Hepatocyte (in vitro differentiated cells): ENCODE measurements at regions not wholly inside any gene's neighbourhood (a gene's known extent, or its start where the extent isn't known, plus 50 kb on each side); places are given as distances from the start of the nearest gene placed in this dataset.
"Not testable (repeated sequence)": the region's sequence is repeated elsewhere in the genome, so short reads cannot be mapped to it uniquely, and the experiment has no call there.

Source experiments
- CTCF ChIP-seq: fragments of 200-600 bp; sonication (generic); IDR thresholded peaks from 2 replicates; pipeline ENCODE4 v1.5.1; 2016; ENCODE audit warnings: antibody characterized with exemption, mild to moderate bottlenecking; ENCODE audit not compliant: poor library complexity
- EZH2 ChIP-seq: fragments of 200-600 bp; sonication (generic); IDR thresholded peaks from 2 replicates; pipeline ENCODE4 v1.6.1; 2016; ENCODE audit warnings: antibody characterized with exemption, mild to moderate bottlenecking, borderline replicate concordance

GRCh38 chr14:19158012-19158411 lies 190.8 kb downstream of the POTEM start:
- not testable (repeated sequence) for TF ChIP-seq CTCF, EZH2
